ENCODE measurements at regions not wholly inside any gene's neighbourhood (a gene's known extent, or its start where the extent isn't known, plus 50 kb on each side); places are given as distances from the start of the nearest gene placed in this dataset.

- DNase-seq: no peak
Measured at GRCh38 chr2:146240391-146240790, 1604.4 kb upstream of the ACVR2A start.

DNA sequence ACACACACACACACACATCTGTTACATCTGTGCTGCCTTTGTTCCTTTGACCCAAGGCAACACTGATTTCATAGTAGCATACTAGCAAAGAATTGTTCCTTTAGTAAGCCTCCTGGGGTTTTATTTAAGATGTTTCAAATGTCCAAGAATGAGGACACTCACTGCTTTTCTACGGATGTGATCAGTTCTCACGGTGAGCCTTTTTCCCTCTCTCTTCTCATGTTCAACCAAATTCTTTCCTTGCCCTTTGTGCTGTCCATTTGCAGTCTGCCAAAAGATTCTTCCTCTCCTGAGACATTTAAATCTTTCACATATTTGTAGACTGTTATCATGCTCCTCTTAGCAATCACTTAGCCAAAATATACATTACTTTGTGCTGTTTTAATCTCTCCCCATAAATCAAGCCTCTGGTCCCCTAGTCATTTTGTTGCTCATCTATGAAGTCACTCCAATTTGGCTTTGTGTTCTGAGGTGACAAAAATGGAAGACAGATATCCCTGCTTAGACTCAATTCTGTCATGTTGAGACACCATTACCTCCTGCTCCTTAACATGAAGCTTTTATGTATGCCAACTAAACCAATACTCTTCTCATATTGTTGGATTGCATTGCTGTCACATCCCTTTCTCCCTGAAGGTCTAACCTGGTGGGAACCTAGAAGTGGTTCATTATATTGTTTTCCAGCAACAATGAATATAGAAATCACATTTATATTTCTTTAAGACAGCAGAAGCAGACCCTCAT, 1605.3 kb upstream of the ACVR2A start:
- no peak for DNase-seq

DNA sequence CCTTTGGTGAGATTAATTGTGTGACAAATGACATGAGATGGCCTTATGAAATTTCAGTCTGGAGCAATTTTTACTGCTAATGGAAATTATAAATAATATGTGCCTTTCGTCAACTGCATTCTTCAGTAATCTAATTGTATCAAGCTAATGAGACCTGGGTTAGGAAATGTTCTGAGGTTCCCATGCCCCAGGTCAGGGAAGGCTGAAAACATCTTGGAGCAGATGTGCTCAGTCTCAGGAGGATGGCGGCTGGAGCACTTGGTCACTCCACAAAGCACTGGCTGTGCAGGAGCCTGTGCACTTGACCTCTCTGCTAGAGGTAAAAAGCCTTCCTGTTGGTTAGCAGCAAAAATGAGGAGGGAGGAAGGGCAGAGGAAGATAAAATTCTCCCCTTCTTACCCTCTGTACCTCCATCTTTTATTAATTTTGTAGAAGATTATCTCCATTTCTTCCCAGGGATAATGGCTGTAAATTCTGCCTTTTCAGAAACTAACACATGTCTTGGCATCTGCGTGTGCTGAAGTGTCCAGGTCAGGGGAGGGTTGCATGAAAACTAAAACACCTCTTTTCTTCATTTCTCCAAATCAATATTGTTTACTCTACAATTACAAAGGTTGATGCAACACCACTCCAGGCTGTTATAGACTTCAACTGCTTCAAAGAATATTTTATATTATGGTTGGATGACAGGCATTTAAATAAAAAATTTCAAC, 1606.4 kb upstream of the ACVR2A start:
- no peak for DNase-seq

DNA sequence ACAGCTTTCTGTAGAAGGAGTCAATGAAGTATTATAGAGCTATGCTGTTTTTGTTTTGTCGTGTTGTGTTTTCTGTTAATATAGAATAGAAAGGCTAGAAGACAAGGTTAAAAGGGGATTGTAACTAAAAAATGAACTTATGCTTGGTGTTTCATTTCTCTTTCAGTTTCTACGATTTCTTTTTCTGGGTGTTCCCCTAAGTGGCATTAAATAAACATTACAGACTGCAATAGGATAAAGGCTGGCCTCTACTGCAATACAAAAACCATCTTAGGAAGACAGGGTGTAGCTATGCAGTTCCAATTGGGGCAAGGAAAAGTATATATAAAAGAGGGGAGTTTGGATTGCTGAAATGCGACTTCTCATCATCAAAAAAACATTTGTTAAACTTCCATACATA, 1609.7 kb upstream of the ACVR2A start:
- DNase-seq: no peak

GRCh38 chr2:146229508-146230155, 1615.2 kb upstream of the ACVR2A start:
- no peak for DNase-seq

DNA sequence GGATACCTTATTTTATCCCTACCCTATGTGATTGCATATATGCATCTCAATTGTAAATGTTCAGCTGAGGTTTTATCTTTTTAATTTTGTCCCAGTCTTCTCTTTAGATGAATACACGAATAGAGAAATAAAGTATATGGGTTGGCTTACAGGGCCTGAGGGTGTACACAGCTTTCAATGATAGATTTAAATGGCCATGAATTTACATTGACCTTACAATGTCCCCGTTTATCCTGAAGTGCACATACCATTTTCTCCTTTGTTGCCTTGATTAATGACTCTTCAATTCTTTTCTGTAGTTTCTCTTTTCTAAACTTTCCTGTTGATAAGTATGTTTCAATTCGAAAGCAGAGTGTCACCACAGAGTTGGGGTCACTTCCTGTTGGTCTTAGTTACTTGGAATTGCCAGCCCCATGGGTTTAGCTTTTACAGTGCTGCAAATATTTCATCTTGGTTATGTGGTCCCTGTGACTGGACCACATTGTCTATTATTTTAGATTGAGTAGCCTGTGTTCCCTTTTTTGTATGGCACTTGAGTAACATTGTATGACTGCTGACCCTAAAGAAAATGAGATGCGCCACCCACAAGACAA, 1616.3 kb upstream of the ACVR2A start:
- DNase-seq: no peak

- DNase-seq: no peak
Measured at GRCh38 chr2:146228020-146228393, 1616.8 kb upstream of the ACVR2A start.

DNA sequence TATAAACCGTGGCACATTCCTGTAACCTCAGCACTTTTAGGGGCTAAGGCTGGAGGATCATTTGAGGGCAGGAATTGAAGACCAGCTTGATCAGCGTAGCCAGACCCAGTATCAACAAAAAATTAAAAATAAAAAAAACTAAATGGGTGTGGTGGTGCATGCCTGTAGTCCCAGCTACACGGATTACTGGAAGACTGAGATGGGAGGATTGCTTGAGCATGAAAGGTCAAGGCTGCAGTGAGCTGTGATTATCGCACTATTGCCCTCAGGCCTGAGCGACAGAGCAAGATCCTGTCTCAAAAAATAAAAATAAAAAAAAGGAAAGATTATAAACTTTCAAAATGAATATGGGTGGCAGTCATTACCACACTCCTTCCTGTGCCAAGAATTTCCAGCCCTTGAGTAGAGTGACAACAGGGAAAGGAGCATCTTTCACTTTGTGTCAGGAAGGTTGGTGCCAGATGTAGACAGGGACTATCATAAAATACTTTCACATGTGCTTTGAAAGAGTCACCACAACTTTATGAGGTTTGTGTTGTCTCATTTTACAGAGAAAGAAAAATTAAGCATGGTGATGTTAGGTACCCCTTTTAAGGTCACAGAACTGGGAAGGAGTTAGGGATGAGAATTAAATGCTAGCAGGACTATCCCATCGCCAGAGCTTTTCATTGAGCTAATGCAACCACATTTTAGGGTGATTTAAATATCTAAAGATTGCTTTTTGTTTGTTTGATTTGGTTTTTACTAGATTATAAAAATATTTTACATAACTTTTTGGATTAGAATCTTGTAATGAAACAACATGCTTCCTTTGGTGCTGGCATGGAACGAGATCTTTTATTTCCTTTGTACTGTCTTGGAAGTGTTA, 1617.4 kb upstream of the ACVR2A start:
- DNase-seq: no peak

GRCh38 chr2:146226077-146226476, 1618.8 kb upstream of the ACVR2A start:
- no peak for DNase-seq

DNA sequence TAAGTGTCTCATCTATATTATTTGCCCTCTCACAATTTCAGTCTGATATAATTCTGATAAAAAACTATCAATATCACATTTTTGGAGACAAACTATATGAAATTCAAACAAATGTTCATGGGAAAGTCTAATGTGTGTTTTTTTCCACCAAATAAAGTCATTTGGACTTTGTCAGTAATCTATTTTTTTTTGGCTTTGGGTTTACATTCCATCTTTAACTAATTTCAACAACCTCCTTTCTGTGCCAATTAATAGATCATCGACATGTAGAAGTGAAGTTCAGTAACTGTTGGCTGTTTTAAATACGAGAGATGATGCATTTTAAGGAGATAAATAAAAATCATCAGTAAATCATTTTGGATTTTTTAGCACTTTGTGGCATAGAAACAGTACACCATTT, 1623.0 kb upstream of the ACVR2A start:
- no peak for DNase-seq

DNA sequence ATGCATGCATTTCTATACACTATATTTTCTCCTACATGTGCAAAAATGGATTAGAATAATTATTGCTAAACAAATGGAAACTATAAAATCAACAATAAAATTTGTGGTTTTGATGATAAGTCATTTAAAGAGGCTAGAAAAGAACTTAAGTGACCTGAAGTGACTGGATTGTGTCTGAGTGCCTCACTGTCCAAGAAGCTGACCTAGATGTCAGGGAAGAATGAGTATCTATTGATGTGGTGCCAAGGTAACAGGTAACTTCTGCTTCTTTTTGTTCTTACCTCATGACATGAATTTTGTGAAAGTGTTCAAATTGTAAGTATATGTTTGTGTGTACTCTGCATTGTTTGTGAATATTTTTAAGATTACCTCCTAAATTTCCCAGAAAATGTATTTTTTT, 1623.9 kb upstream of the ACVR2A start:
- no peak for DNase-seq

GRCh38 chr2:146214394-146214929, 1630.4 kb upstream of the ACVR2A start:
- no peak for DNase-seq

DNA sequence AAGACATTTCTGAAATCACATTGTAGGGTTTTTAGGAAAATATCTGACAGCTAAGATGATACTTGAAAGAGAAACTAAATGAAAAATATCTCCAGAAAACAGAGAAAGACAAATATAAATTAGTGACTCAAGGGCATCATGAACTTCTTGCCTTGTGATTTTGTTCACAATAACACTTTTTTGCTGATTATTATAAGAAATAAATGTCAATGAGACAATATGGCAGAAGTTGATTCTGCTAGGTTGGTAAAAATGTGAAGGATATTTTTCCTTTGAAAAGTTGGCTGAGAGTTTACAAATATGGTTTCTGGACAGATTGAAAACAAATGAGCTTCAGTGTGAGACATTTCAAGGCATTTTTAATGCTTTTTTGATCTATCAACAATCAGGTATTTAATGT, 1631.2 kb upstream of the ACVR2A start:
- DNase-seq: no peak

GRCh38 chr2:146212602-146213001, 1632.2 kb upstream of the ACVR2A start:
- no peak for DNase-seq

DNA sequence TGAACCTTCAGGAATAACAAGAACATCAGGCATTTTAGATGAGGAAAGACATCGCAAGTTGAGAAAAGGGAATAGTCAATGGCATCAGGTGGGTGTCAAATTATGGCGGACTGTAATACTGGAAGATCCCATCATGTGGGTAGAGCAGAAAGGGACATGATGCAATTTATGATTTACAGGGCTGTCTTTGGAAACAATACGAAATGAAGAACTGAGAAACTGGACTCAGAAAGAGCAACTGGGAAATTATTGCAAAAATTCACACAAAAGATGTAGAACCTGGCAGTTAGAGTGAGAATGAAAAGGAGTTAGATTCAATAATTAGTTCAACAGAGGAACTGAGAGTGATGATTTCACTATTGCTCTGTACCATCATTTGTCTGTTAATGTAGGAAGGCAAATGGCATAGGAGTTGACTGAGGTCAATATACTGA, 1635.0 kb upstream of the ACVR2A start:
- DNase-seq: no peak

- DNase-seq: no peak
Measured at GRCh38 chr2:146207901-146208300, 1636.9 kb upstream of the ACVR2A start.

DNA sequence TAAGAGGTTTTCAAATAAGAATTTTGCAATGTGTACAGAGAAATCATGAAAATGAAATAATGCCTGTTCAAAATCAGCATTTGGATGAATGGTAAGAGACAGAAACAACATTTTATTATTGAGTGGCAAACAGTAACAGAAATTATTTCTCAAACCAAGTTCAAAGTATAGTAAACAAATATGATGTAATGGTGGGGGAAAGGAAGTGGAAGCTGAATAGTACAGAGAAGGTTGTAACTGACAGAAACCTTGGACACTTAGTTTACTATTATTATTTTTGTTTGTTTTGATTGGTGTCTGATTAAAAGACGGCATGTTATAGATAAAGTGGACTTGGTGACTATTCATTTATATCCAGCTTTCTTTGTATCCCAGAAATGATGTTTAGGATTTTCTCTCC, 1637.4 kb upstream of the ACVR2A start:
- DNase-seq: no peak

DNA sequence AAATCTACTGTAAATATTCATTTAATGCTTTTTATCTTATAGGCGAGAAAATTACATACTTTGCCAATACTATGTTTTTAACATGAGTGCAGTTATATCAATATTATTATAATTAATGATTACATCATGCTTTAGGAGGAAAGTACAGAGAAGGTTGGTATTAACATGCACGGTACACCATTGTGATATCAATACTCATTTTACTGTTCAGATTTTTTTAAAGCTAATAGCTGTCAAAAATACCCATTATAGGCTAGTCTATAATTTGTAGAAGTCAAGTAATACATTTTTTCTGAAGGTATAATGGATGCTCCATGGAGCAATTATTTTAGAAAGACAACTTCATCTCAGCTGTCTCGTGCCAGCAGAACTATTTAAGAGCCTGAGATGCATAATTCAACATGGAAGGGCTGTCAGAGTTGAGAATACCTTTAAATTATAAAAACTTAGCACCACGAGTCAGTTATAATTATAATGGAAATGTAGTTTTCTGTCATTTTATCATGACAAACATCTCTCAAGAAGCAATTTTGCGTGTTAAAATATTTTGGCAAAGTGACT, 1641.7 kb upstream of the ACVR2A start:
- no peak for DNase-seq

- DNase-seq: no peak
Measured at GRCh38 chr2:146193619-146194018, 1651.2 kb upstream of the ACVR2A start.

GRCh38 chr2:146189541-146189940, 1655.3 kb upstream of the ACVR2A start:
- DNase-seq: no peak

DNA sequence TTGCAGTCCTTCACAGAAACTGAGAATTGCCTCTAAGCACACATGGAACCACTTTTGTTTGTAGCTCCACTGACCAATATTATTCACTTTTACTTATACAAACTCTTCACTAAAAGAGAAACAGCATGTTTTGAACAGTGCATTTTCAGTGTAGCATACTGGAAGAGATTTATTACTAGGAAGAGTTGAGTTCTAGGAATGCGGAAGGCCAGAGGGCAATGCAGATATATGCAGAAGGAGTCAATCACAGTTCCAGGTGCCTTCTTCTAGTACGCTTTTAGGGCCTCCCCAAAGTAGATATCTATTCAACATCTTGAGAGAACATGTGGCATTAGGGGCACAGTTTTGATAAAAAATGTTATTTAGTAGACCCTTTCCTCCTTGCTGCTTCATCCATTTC, 1654.0 kb upstream of the ZEB2 start:
- DNase-seq: no peak

- DNase-seq: no peak
Measured at GRCh38 chr2:146161256-146161882, 1641.5 kb upstream of the ZEB2 start.
